HG03103 (cell line): ENCODE measurements at regions not wholly inside any gene's neighbourhood (a gene's known extent, or its start where the extent isn't known, plus 50 kb on each side); places are given as distances from the start of the nearest gene placed in this dataset.

Experiments used
- ATAC-seq: cut with Tn5 transposase; IDR thresholded peaks from one replicate; pipeline ENCODE4 v1.9.1; 2021; ENCODE audit warnings: low read depth; ENCODE audit not compliant: unreplicated experiment

GRCh38 chr4:156556336-156556735 lies 415.3 kb downstream of the PDGFC start:
- no peak for ATAC-seq

GRCh38 chr4:156553659-156554058 lies 417.9 kb downstream of the PDGFC start:
- ATAC-seq: no peak

- ATAC-seq: no peak
Measured at GRCh38 chr4:156547891-156548290, 423.7 kb downstream of the PDGFC start.

- ATAC-seq: no peak
Measured at GRCh38 chr4:156547439-156547838, 424.2 kb downstream of the PDGFC start.

- no peak for ATAC-seq
Measured at GRCh38 chr4:156545003-156545785, 426.4 kb downstream of the PDGFC start.

- ATAC-seq: no peak
Measured at GRCh38 chr4:156539376-156539775, 432.2 kb downstream of the PDGFC start.

- ATAC-seq: no peak
Measured at GRCh38 chr4:156538651-156539257, 432.8 kb downstream of the PDGFC start.

- ATAC-seq: no peak
Measured at GRCh38 chr4:156538210-156538609, 433.4 kb downstream of the PDGFC start.

- ATAC-seq: no peak
Measured at GRCh38 chr4:156537286-156537685, 434.3 kb downstream of the PDGFC start.

GRCh38 chr4:156536661-156537060 lies 434.9 kb downstream of the PDGFC start:
- no peak for ATAC-seq

GRCh38 chr4:156534205-156534604 lies 437.4 kb downstream of the PDGFC start:
- ATAC-seq: no peak

GRCh38 chr4:156528216-156528615 lies 443.4 kb downstream of the PDGFC start:
- no peak for ATAC-seq

- no peak for ATAC-seq
Measured at GRCh38 chr4:156527237-156527993, 444.2 kb downstream of the PDGFC start.

GRCh38 chr4:156523991-156524390 lies 447.6 kb downstream of the PDGFC start:
- ATAC-seq: no peak

GRCh38 chr4:156523492-156523891 lies 448.1 kb downstream of the PDGFC start:
- ATAC-seq: no peak

- ATAC-seq: no peak
Measured at GRCh38 chr4:156521631-156522030, 450.0 kb downstream of the PDGFC start.

GRCh38 chr4:156517956-156518355 lies 453.6 kb downstream of the PDGFC start:
- no peak for ATAC-seq

- no peak for ATAC-seq
Measured at GRCh38 chr4:156517546-156517945, 454.1 kb downstream of the PDGFC start.

GRCh38 chr4:156516698-156517097 lies 454.9 kb downstream of the PDGFC start:
- no peak for ATAC-seq

GRCh38 chr4:156515295-156515694 lies 456.3 kb downstream of the PDGFC start:
- ATAC-seq: no peak

- ATAC-seq: no peak
Measured at GRCh38 chr4:156512622-156513021, 459.0 kb downstream of the PDGFC start.
